GM19372 (cell line): ENCODE measurements at regions not wholly inside any gene's neighbourhood (a gene's known extent, or its start where the extent isn't known, plus 50 kb on each side); places are given as distances from the start of the nearest gene placed in this dataset.
"Not testable (repeated sequence)": the region's sequence is repeated elsewhere in the genome, so short reads cannot be mapped to it uniquely, and the experiment has no call there.

Experiments used
- ATAC-seq: cut with Tn5 transposase; IDR thresholded peaks from one replicate; pipeline ENCODE4 v1.9.1; 2021; ENCODE audit warnings: mild to moderate bottlenecking, low read depth, moderate library complexity; ENCODE audit not compliant: unreplicated experiment

GRCh38 chr1:148387122-148387948, 95.8 kb downstream of the PPIAL4G start:
- ATAC-seq: not testable (repeated sequence)

- ATAC-seq: no peak
Measured at GRCh38 chr1:148386617-148387016, 96.5 kb downstream of the PPIAL4G start.

GRCh38 chr1:148386031-148386398, 97.1 kb downstream of the PPIAL4G start:
- ATAC-seq: not testable (repeated sequence)

- no peak for ATAC-seq
Measured at GRCh38 chr1:148385371-148386030, 97.6 kb downstream of the PPIAL4G start.

GRCh38 chr1:148383966-148384365, 99.1 kb downstream of the PPIAL4G start:
- no peak for ATAC-seq

- no peak for ATAC-seq
Measured at GRCh38 chr1:148379697-148380096, 103.4 kb downstream of the PPIAL4G start.

GRCh38 chr1:148379170-148379500, 104.0 kb downstream of the PPIAL4G start:
- no peak for ATAC-seq

- not testable (repeated sequence) for ATAC-seq
Measured at GRCh38 chr1:148377992-148378391, 105.1 kb downstream of the PPIAL4G start.

- ATAC-seq: not testable (repeated sequence)
Measured at GRCh38 chr1:148377045-148377444, 106.1 kb downstream of the PPIAL4G start.

- ATAC-seq: no peak
Measured at GRCh38 chr1:148374101-148374500, 109.0 kb downstream of the PPIAL4G start.

- no peak for ATAC-seq
Measured at GRCh38 chr1:148373192-148373925, 109.7 kb downstream of the PPIAL4G start.

- ATAC-seq: no peak
Measured at GRCh38 chr1:148372731-148373130, 110.4 kb downstream of the PPIAL4G start.

GRCh38 chr1:148372051-148372726, 110.9 kb downstream of the PPIAL4G start:
- not testable (repeated sequence) for ATAC-seq

GRCh38 chr1:148371551-148371994, 111.5 kb downstream of the PPIAL4G start:
- not testable (repeated sequence) for ATAC-seq

- ATAC-seq: not testable (repeated sequence)
Measured at GRCh38 chr1:148370661-148371060, 112.4 kb downstream of the PPIAL4G start.

GRCh38 chr1:148367596-148367995, 115.5 kb downstream of the PPIAL4G start:
- ATAC-seq: no peak

GRCh38 chr1:148366136-148366753, 116.9 kb downstream of the PPIAL4G start:
- not testable (repeated sequence) for ATAC-seq

- not testable (repeated sequence) for ATAC-seq
Measured at GRCh38 chr1:148365151-148365550, 118.0 kb downstream of the PPIAL4G start.

- not testable (repeated sequence) for ATAC-seq
Measured at GRCh38 chr1:148363979-148364378, 119.1 kb downstream of the PPIAL4G start.

- no peak for ATAC-seq
Measured at GRCh38 chr1:148363439-148363810, 119.7 kb downstream of the PPIAL4G start.
